ENCODE measurements at regions not wholly inside any gene's neighbourhood (a gene's known extent, or its start where the extent isn't known, plus 50 kb on each side); places are given as distances from the start of the nearest gene placed in this dataset.

GRCh38 chr11:95371153-95371552 lies 140.2 kb upstream of the SESN3 start:
- Histone ChIP-seq H2AFZ (ENCODE audit: low read length) (no peak overlapping the region), H3K18ac (ENCODE audit: insufficient read length, low read depth, low read length) (no peak overlapping the region), H4K20me1 (ENCODE audit: control insufficient read depth, insufficient read depth, insufficient read length) (no peaks in the 10 kb centered on the region), H3K9ac (ENCODE audit: extremely low read depth, insufficient read length, low read length) (no peak overlapping the region), H4K8ac (replicated peaks; ENCODE audit: insufficient read length, low read depth, low read length) (no peak overlapping the region), H3T11ph (ENCODE audit: low read length) (no peak overlapping the region), H3K14ac (ENCODE audit: insufficient read depth, low read length) (no peak overlapping the region), H3K4ac (ENCODE audit: low read depth, low read length) (no peak overlapping the region), H3K9me3 (ENCODE audit: control insufficient read depth, low read depth, low read length) (no peaks in the 10 kb centered on the region), H3K79me2 (ENCODE audit: insufficient read depth, low read length) (no peaks in the 10 kb centered on the region), H4K91ac (ENCODE audit: insufficient read length, low read depth, low read length) (no peak overlapping the region), H2AK5ac (ENCODE audit: insufficient read length, low read length) (no peak overlapping the region), H3K4me2 (ENCODE audit: insufficient read depth, insufficient read length, low read length) (no peak overlapping the region), H2BK120ac (ENCODE audit: low read depth, low read length, poor library complexity, severe bottlenecking) (no peak overlapping the region), H3K56ac (ENCODE audit: insufficient read length, low read depth, low read length) (no peak overlapping the region), H2BK12ac (ENCODE audit: insufficient read length, low read depth, low read length) (no peak overlapping the region), H2BK15ac (ENCODE audit: low read depth, low read length) (no peak overlapping the region), H3K27me3 (ENCODE audit: insufficient read depth, low read length) (no peaks in the 10 kb centered on the region), H3K79me1 (ENCODE audit: insufficient read depth, low read depth, low read length, poor library complexity, severe bottlenecking) (no peaks in the 10 kb centered on the region), H3K23ac (ENCODE audit: insufficient read length, low read depth, low read length) (no peak overlapping the region), H3K23me2 (ENCODE audit: insufficient read length, low read depth, low read length, poor library complexity, severe bottlenecking) (no peaks in the 10 kb centered on the region), H3K27ac (ENCODE audit: insufficient read length, low read depth, low read length) (no peak overlapping the region), H2BK20ac (ENCODE audit: low read depth, low read length, poor library complexity, severe bottlenecking) (no peak overlapping the region), H2BK5ac (ENCODE audit: insufficient read length, low read length) (no peak overlapping the region), H3K4me1 (ENCODE audit: insufficient read depth, low read length) (no peaks in the 10 kb centered on the region), H4K5ac (ENCODE audit: insufficient read length, low read depth, low read length) (no peak overlapping the region)
- Mint-ChIP-seq H3K27ac (no peak overlapping the region; a peak in 1 of 7 replicates), H3K4me1 (peaks cover 28 to 44% of the 10 kb centered on the region in 2 experiments), H3K9me3 (0 out of 5 replicates have a peak, but pooled peaks cover 0 to 3% of the 10 kb centered on the region in 2 experiments), H3K4me3 (no peak overlapping the region), H3K36me3 (ENCODE audit: insufficient read depth in 1 of 3, low read depth in 3 of 3) (no peaks in the 10 kb centered on the region; a peak in 1 of 7 replicates), H3K27me3 (ENCODE audit: low read depth) (no peaks in the 10 kb centered on the region)
- no CpG with 5 or more reads among the region's 1 CpG for WGBS (ENCODE audit: extremely low coverage, insufficient read length, low lambda C conversion rate)
- TF ChIP-seq, protein P1, sequence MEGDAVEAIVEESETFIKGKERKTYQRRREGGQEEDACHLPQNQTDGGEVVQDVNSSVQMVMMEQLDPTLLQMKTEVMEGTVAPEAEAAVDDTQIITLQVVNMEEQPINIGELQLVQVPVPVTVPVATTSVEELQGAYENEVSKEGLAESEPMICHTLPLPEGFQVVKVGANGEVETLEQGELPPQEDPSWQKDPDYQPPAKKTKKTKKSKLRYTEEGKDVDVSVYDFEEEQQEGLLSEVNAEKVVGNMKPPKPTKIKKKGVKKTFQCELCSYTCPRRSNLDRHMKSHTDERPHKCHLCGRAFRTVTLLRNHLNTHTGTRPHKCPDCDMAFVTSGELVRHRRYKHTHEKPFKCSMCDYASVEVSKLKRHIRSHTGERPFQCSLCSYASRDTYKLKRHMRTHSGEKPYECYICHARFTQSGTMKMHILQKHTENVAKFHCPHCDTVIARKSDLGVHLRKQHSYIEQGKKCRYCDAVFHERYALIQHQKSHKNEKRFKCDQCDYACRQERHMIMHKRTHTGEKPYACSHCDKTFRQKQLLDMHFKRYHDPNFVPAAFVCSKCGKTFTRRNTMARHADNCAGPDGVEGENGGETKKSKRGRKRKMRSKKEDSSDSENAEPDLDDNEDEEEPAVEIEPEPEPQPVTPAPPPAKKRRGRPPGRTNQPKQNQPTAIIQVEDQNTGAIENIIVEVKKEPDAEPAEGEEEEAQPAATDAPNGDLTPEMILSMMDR (conservative IDR thresholded peaks at IDR 0.05) = no peak
- DNase-seq = no peak
